Skeletal muscle satellite cell (primary cell): ENCODE measurements at regions not wholly inside any gene's neighbourhood (a gene's known extent, or its start where the extent isn't known, plus 50 kb on each side); places are given as distances from the start of the nearest gene placed in this dataset.
A peak's percentile ranks its signal among the peaks of the same experiment; 100 is the strongest.
"Not testable (repeated sequence)": the region's sequence is repeated elsewhere in the genome, so short reads cannot be mapped to it uniquely, and the experiment has no call there.

Experiments
- H3K27me3 ChIP-seq: 2 replicates; pipeline ENCODE4 v1.7.0; 2013; ENCODE audit warnings: low read length; ENCODE audit not compliant: control insufficient read depth, insufficient read depth
- H3K36me3 ChIP-seq: 2 replicates; pipeline ENCODE4 v1.7.0; 2013; ENCODE audit warnings: mild to moderate bottlenecking, control low read depth, low read length; ENCODE audit not compliant: insufficient read depth
- H3K4me1 ChIP-seq: 2 replicates; pipeline ENCODE4 v1.7.0; 2013; ENCODE audit warnings: low read length; ENCODE audit not compliant: control insufficient read depth, insufficient read depth
- H3K4me2 ChIP-seq: 2 replicates; pipeline ENCODE4 v1.7.0; 2013; ENCODE audit warnings: mild to moderate bottlenecking, low read length
- H3K4me3 ChIP-seq: 2 replicates; pipeline ENCODE4 v1.7.0; 2013; ENCODE audit warnings: low read length
- H3K9ac ChIP-seq: 2 replicates; pipeline ENCODE4 v1.7.0; 2013; ENCODE audit warnings: mild to moderate bottlenecking, low read depth, low read length, moderate library complexity
- H3K9me3 ChIP-seq: replicated peaks from 2 replicates; pipeline ENCODE4 v1.7.0; 2013; ENCODE audit warnings: mild to moderate bottlenecking, control low read depth, low read length

GRCh38 chr6:101114703-101115102, 233.6 kb upstream of the ASCC3 start:
- Histone ChIP-seq H3K36me3 (no peaks in the 10 kb centered on the region), H3K4me3 (no peak overlapping the region), H3K4me1 (peaks cover 2% of the 10 kb centered on the region), H3K9me3 (no peaks in the 10 kb centered on the region), H3K9ac (no peak overlapping the region), H3K27me3 (no peaks in the 10 kb centered on the region), H3K4me2 (no peak overlapping the region)

GRCh38 chr6:101116337-101116736, 235.2 kb upstream of the ASCC3 start:
- no peak overlapping the region for H3K9ac ChIP-seq
- H3K4me2 ChIP-seq = no peak overlapping the region
- no peaks in the 10 kb centered on the region for H3K9me3 ChIP-seq
- no peaks in the 10 kb centered on the region for H3K27me3 ChIP-seq
- no peaks in the 10 kb centered on the region for H3K36me3 ChIP-seq
- peaks cover 2% of the 10 kb centered on the region for H3K4me1 ChIP-seq
- no peak overlapping the region for H3K4me3 ChIP-seq

- H3K36me3 ChIP-seq = no peaks in the 10 kb centered on the region
- H3K4me2 ChIP-seq = peak overlapping the region; percentile 38
- H3K4me1 ChIP-seq = peaks cover 2% of the 10 kb centered on the region
- H3K9me3 ChIP-seq = no peaks in the 10 kb centered on the region
- no peak overlapping the region for H3K9ac ChIP-seq
- H3K27me3 ChIP-seq = no peaks in the 10 kb centered on the region
- H3K4me3 ChIP-seq = no peak overlapping the region
Observed at GRCh38 chr6:101117393-101118135, 236.4 kb upstream of the ASCC3 start.

GRCh38 chr6:101118136-101118396, 236.9 kb upstream of the ASCC3 start:
- no peaks in the 10 kb centered on the region for H3K27me3 ChIP-seq
- no peaks in the 10 kb centered on the region for H3K36me3 ChIP-seq
- H3K9ac ChIP-seq = no peak overlapping the region
- H3K4me1 ChIP-seq = peaks cover 2% of the 10 kb centered on the region
- no peak overlapping the region for H3K4me3 ChIP-seq
- no peaks in the 10 kb centered on the region for H3K9me3 ChIP-seq
- H3K4me2 ChIP-seq = no peak overlapping the region

GRCh38 chr6:101120747-101121146, 239.6 kb upstream of the ASCC3 start:
- H3K9ac ChIP-seq = no peak overlapping the region
- peaks cover 2% of the 10 kb centered on the region for H3K4me1 ChIP-seq
- no peaks in the 10 kb centered on the region for H3K27me3 ChIP-seq
- H3K4me2 ChIP-seq = no peak overlapping the region
- H3K36me3 ChIP-seq = no peaks in the 10 kb centered on the region
- H3K9me3 ChIP-seq = no peaks in the 10 kb centered on the region
- no peak overlapping the region for H3K4me3 ChIP-seq

GRCh38 chr6:101125380-101125971, 244.3 kb upstream of the ASCC3 start:
- no peaks in the 10 kb centered on the region for H3K36me3 ChIP-seq
- no peaks in the 10 kb centered on the region for H3K9me3 ChIP-seq
- no peak overlapping the region for H3K9ac ChIP-seq
- H3K27me3 ChIP-seq = no peaks in the 10 kb centered on the region
- H3K4me2 ChIP-seq = no peak overlapping the region
- no peak overlapping the region for H3K4me3 ChIP-seq
- H3K4me1 ChIP-seq = no peaks in the 10 kb centered on the region

GRCh38 chr6:101126501-101126900, 245.4 kb upstream of the ASCC3 start:
- Histone ChIP-seq H3K4me1 (no peaks in the 10 kb centered on the region), H3K27me3 (no peaks in the 10 kb centered on the region), H3K4me3 (no peak overlapping the region), H3K4me2 (no peak overlapping the region), H3K36me3 (no peaks in the 10 kb centered on the region), H3K9ac (no peak overlapping the region), H3K9me3 (no peaks in the 10 kb centered on the region)

- no peak overlapping the region for H3K4me3 ChIP-seq
Observed at GRCh38 chr6:101129851-101130250, 248.7 kb upstream of the ASCC3 start.

GRCh38 chr6:101146389-101146788, 247.1 kb upstream of the GRIK2 start:
- no peak overlapping the region for H3K9ac ChIP-seq
- H3K36me3 ChIP-seq = no peaks in the 10 kb centered on the region
- no peaks in the 10 kb centered on the region for H3K9me3 ChIP-seq
- no peak overlapping the region for H3K4me2 ChIP-seq
- no peaks in the 10 kb centered on the region for H3K4me1 ChIP-seq
- H3K27me3 ChIP-seq = no peaks in the 10 kb centered on the region
- H3K4me3 ChIP-seq = no peak overlapping the region

More at GRCh38 chr6:101129851-101130250, 248.7 kb upstream of the ASCC3 start:
- Histone ChIP-seq H3K9ac (no peak overlapping the region), H3K4me1 (no peaks in the 10 kb centered on the region), H3K4me2 (no peak overlapping the region), H3K36me3 (no peaks in the 10 kb centered on the region), H3K9me3 (no peaks in the 10 kb centered on the region), H3K27me3 (no peaks in the 10 kb centered on the region)

GRCh38 chr6:101150226-101150625, 243.3 kb upstream of the GRIK2 start:
- Histone ChIP-seq H3K4me3 (no peak overlapping the region), H3K27me3 (no peaks in the 10 kb centered on the region), H3K4me1 (no peaks in the 10 kb centered on the region), H3K4me2 (no peak overlapping the region), H3K9me3 (no peaks in the 10 kb centered on the region), H3K36me3 (no peaks in the 10 kb centered on the region), H3K9ac (no peak overlapping the region)

GRCh38 chr6:101157638-101158037, 235.9 kb upstream of the GRIK2 start:
- H3K4me2 ChIP-seq, H3K4me1 ChIP-seq, H3K4me3 ChIP-seq, H3K36me3 ChIP-seq, H3K9me3 ChIP-seq, H3K9ac ChIP-seq, H3K27me3 ChIP-seq: not testable (repeated sequence)

- H3K27me3 ChIP-seq = no peaks in the 10 kb centered on the region
- no peaks in the 10 kb centered on the region for H3K9me3 ChIP-seq
- no peak overlapping the region for H3K4me3 ChIP-seq
- H3K4me2 ChIP-seq = no peak overlapping the region
- no peaks in the 10 kb centered on the region for H3K4me1 ChIP-seq
- no peak overlapping the region for H3K9ac ChIP-seq
- no peaks in the 10 kb centered on the region for H3K36me3 ChIP-seq
Observed at GRCh38 chr6:101163611-101164010, 229.9 kb upstream of the GRIK2 start.
